AG08396 (cell line): ENCODE measurements at regions not wholly inside any gene's neighbourhood (a gene's known extent, or its start where the extent isn't known, plus 50 kb on each side); places are given as distances from the start of the nearest gene placed in this dataset.
"Not testable (repeated sequence)": the region's sequence is repeated elsewhere in the genome, so short reads cannot be mapped to it uniquely, and the experiment has no call there.

ENCODE experiments used
- DNase-seq: peaks from one replicate; pipeline ENCODE4 v3.0.0; 2012; ENCODE audit warnings: low spot score, mixed read lengths

DNA sequence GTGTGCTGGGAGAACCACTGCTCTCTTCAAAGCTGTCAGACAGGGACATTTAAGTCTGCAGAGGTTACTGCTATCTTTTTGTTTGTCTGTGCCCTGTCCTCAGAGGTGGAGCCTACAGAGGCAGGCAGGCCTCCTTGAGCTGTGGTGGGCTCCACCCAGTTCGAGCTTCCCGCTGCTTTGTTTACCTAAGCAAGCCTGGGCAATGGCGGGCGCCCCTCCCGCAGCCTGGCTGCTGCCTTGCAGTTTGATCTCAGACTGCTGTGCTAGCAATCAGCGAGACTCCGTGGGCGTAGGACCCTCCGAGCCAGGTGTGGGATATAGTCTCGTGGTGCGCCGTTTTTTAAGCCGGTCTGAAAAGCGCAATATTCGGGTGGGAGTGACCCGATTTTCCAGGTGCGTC, 164.0 kb downstream of the HRH4 start:
- not testable (repeated sequence) for DNase-seq

DNA sequence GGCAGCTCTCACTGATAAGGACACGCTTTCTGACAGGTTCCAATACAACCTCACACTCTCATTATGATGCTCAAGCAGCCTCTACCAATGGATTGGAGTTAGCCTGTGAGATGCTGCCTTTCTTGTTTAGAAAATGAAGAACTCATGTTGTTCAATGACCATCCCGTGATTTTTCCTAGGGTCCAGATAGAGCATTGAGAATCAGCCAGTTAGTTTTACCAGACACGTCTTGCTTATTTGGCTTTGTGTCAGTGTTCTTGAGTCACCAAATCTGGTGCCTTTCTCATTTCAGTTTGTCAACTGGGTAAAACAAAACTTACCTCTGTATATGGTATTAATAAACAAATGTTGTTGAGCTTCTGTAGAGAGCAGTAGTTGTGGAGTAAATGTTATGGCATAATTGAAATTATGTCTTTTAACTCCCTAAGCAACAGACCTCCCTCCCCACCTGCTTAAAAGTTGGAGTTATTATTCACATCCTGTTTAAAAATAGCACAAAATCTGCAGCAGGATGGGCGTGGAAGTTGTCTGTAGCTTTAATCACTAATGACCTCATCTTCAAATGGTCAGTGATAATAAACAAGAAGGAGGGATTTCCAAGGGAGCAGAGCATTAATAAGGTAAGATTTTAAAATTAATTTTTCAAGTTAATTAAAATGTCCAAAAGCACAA, 167.3 kb downstream of the HRH4 start:
- DNase-seq: peak; percentile 50

DNA sequence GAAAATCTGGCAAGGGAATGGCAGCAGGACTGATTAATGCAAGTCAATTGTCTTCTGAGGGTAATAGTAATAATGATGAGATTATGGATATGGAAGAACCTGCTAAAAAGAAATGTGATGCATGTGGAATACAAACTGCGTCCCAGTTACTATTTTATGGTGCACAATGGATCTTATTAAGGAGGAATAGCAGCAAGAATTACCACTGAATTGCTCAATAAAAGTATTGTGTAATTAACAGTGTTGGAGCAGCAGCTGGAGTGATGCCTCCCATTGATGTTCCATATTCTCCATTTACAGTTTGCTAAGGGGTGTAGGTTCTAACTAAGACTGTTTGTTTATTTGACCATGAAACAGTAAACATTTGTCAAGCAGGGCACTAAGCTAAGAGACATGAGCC, 167.9 kb downstream of the HRH4 start:
- DNase-seq: no peak

DNA sequence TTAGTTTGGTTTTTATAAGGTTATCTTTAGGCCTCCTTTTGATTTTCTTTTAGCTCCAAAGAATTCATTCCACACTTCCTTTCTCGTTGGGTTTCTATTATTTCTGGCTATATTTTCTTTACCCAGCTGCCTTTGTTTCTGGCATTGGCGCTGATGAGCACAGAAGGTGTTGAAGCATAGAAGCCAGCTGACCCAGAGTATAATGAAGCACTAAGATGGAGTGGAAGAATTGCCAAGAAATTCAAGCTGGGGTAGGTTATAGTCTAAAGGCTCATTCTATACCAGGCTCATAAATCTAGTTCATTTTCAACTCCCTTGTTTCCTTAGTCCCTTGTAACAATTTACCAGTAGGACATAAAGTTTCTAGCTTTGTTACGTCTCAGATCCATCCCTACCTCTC, 169.5 kb downstream of the HRH4 start:
- DNase-seq: no peak

DNA sequence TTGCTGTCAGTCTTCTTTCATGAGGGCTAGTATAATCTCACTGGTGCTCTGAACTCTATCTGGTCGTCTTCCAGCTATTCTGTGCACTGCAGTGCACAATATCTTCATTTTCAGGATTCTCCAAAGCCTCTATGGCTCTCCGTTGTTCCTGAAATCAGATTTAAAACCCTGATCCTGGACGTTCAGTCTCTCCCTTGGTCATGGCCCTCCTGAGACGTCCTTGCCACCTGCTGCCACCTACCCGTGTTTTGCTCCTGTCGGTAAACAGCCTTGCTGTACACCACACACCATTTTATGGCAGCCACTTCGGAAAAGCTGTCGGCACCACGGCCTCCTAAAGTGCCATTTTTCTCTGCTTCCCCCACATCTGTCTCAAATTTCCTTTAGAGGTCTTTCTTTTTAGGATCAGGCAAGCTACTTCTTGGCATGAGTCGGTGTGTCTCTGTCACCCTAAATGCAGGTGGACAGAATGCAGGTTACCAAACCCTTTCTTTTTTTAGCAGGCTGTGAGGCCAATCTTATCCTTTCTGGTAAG, 170.0 kb downstream of the HRH4 start:
- DNase-seq: no peak

DNA sequence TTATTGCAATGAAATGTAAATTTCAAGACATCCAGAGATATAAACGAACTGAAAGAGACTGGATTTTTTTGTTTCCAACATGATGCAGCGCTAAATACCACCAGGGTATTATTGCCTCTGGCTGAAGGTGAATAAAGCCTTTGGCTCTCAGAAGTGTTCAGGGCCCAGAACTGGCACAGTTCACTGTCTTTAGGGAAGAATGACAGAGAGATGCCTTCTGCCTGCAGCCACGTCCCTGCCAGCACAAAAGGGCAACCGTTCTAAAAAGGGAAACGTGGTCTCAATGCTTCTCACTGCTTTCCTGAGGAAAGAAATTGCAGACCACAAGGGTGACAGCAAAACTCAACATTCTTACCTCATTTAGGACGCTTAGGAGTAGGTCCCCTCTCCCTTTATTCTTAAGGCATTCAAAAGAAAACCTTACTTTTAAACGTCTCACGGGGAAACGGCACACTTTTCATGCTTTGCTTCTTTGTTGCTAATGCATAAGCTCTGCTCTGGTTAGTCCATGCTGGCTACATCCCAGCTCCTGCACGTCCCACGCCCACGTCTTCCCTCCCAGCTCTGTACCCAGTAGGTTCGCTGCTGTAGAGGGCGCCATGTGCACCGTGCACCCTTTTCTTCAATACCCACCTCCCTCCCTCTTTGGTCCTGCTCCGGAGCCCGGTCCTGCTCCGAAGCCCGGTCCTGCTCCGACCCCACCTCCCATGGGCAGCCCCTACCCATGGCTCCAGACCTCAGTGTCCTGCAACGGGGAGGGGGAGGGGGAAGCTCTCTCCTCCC, 171.0 kb downstream of the HRH4 start:
- no peak for DNase-seq

DNA sequence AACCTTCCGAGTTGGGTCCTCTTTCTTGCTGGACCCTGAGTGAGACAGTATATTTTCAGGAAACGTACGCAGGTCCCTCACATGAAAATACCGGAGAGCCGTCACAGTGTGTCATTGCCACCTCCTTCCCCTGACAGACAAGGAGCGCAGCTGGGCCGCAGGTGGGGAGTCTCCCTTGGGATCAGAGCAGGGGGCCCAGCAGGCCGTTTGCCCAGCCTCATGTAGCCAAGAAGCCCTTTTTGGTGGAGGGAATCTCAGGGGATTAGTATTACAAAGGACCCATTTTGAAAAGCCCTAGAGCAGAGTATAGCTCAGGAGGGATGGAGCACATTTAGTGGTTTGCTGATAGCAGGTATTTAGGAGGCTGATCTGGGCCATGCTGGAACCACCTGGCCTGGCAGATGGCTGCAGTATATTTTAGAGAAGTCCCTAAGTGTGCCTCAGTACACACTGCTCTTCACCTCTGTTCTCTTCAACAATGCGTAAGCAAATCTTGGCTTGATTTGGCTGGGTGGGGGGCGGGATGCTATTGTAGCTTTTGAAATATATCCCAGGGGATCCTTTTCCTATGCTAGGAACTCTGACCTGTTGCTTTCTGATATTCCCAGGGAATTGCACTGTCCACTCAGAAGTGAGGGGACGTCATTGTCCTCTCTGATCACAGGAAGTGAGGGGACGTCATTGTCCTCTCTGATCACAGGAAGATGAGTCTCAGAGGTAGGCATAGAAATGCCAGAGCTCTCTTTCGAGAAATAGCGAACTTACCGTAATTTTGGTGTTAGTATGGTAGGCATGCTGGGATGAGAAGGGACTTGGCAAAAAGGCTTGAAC, 171.9 kb downstream of the HRH4 start:
- no peak for DNase-seq

DNA sequence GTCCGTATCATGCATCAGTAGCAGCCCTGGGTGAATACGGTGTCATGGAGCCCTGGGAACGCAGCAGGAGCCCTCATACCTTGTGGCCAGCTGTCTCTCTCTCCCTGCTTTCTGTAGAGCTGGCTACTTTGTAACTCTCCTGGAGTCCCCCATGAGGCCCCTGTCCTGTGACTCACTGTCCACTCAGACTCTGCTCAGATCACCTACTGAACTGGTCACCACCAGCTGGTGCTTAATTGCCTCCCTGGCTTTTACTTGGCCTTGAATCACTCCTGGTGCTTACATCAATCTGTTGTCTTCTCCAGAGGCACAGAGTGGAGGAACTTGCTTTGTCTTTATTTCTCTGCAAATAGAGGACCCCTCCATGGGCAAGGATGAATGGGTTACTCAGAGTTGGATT, 172.7 kb downstream of the HRH4 start:
- peak; percentile 73 for DNase-seq

DNA sequence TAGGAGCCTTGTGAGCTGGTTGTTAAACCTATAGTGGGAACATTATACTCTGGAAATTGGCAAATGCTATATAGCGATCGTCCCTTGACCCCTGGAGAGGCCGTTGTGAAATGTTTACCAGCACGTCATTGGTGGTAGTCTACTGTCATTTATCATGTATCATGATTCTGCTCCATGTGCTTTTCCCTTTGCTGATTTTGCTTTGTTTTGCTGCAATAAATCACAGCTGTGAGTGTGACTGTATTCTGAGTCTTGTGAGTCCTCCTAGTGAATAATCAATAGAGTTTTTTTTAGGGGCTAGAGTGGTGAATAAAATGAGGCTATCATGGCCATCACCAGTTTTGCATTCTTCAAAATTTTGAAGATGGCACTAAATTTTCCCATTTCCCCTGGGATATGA, 189.1 kb downstream of the HRH4 start:
- no peak for DNase-seq

DNA sequence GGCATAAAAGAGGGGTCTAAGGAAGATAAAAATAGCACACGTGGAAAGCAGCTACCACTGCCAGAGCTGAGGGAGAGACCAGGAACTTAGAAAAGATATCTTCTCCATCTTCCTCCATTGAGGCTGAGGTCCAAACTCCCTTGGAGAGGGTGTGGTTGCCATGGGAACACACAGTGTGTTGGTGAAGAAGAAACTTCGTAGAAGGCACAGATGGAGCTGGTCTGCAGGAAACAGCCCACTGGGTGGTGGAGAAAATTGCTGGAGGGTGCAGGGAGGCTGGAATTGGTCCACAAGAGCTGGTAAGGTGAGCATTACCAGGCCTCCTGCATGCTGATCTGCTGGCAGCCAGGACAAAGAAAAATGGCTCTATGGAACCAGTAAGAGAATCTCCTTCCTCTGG, 191.0 kb downstream of the HRH4 start:
- no peak for DNase-seq

DNA sequence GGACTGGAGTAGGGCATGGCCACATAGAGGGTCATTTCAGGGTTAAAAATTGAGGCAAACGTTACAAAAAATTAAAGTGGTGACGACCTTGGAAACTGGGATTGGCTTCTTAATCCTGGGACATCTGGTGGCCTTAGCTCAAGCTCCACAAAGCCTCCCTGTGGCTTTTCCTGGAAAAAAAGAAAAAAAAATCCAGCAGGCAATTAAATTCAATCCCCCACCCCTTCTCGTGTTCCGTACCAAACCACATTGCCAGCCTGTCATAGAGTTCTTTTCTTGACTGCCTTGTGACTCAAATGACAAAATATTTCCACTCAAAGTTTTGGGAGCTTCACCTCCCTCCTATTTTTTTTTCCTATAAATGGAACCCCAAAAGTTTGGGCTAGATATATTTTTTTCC, 195.6 kb downstream of the HRH4 start:
- DNase-seq: no peak

DNA sequence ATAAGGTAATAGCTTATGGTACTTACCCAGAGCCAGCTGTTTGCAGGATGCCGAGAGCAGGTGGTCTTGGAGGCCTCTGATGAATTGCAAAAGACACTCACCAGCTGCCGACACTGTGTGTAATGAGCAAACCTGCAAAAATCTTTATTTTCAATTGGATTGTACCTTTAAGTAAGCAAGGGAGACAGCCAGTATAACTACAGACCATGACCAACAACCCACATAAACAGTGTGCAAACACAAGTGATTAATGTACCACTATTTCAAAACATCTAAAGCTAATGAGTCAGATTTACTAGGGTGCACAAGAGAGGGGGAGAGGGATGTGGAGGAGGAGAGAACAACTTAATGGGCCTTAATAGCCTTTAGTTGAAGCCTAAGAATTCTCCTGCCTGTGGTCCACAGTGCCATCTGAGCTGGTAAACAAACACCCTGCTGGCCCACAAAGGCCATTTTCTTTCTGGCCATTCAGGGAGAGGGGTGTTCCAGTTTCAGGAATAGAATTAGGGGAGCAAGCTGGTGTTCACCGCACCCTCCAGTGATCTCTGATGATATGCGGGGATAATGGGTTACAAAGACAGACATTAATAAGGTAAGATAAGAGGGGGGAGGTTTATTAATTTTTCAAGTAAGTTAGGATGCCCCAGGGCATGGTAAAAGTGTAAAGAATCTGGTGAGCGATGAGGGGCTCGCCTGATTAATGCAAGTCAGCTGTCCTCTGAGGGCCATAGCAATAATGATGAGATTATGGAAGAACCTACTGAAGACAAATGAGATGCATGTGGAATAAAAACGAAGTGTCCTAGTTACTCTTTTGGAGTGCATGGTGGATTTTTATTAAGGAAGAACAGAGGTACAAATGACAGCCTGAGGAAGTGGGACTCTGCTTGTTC, 196.4 kb downstream of the HRH4 start:
- DNase-seq: peak; percentile 47

DNA sequence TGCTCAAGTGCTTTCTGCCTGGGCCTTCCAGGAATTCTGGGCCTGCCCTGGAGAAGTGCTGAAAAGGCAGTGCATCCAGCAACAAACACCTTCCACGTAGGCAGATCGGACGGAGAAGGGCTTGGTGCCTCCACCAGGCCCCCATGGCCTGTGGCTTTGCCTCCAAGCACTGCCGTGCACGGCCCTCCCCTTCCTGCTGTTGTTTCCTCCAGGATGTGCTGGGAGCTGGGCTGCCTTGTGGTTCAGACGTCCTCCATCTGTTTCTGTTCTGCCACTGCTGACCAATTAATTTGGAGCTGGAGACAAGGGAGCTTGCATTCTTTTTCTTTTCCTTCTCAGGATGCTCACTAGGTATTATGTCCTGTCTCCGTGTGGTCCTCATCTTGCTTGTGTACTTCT, 197.0 kb downstream of the HRH4 start:
- no peak for DNase-seq

DNA sequence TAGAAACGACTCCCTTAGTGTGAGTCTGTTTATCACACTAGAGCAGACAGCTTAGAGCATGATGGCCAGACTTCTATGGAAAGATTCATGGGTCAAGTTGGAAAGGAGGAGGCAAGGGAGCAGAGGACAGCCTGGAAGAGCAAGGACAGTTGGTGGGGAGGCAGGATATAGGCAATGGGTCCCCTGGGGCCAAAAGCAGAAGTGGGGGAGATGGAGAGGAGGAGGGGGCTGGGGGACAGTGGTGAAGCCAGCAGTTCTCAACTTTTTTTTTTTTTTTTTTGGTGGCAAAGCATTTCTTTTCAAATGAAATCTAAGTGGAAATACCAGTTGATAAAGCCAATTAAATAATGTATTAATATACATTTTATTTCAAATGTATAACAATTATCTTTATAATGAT, 197.9 kb downstream of the HRH4 start:
- DNase-seq: no peak

DNA sequence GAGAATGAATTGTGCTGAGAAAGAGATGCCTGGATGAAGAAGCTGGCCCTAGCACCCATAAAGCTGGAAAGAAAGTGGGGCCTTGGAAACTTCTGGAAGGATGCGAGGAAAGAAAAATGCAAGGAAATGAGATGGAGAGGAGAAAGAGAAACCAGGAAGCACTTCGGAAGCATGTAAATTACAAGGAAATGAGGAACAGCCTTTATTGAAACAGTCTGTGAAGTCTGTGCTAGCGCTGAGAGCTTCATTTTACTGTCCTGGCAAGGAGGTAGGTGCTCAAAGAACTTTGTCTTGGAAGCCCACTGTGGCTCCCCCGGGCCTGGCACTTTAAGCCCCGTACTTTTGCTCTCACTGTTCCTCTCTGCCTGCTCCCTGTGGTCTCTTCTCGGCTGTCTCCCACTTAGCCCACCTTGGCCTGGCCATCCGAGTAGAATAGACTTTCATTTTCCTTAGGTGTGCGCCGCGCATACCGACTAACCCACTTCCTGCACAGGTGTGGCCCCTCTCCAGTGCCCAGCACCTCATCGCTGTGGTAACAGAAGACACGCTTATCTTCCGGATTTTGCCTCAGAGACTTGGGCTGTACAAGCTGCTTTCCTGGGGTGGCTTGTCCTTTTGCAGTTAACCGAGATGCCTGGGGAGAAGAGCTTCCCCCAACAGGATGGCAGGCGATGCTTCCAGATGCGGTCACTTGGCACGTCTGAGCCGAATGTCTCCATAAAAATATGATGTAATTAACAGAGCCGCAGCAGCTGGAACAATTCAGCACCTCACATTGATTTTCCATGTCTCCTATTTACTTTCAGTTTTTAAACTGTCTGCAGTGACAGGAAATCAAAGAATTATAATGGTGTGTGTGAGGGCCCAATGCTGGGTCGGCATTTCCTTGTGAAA, 199.6 kb downstream of the HRH4 start:
- peak; percentile 22 for DNase-seq

DNA sequence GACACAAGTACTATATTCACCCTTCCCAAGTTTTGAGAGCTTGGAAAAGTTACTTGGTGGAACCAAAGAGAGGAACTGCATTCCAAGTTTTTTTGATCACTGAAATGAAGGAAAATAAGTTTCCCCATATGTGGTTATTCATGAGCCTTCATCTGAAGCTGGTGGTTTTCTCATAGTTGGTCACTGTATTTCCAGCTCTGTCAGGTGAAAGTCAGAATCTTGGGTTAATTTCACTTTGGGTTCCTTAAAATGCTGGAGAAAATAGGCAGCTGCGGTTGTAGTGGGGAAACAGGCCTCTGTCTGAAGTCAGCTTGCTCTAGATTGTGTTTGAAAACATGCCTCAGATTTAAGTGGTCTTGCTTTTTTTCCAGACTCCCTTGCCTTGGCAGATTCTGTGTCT, 200.5 kb downstream of the HRH4 start:
- DNase-seq: no peak

DNA sequence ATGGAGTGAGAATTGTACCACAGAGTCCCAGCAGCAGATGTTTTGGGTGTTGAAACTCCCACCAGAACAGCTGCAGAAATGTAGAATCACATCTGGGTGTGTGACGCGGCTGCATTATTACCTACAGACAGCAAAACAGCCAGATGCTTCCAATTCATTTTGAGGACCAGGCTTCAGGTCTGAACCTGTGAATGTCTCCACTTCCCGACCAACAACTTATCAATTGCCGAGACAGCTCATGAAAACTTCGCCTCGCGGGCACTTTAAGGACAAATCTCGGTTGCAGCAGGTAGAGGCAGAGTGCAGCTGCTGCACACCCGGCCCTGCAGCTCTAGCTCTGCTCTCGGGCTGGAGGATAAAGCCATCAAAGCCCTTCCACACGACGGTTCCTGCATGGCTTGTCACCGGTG, 202.0 kb downstream of the HRH4 start:
- no peak for DNase-seq

DNA sequence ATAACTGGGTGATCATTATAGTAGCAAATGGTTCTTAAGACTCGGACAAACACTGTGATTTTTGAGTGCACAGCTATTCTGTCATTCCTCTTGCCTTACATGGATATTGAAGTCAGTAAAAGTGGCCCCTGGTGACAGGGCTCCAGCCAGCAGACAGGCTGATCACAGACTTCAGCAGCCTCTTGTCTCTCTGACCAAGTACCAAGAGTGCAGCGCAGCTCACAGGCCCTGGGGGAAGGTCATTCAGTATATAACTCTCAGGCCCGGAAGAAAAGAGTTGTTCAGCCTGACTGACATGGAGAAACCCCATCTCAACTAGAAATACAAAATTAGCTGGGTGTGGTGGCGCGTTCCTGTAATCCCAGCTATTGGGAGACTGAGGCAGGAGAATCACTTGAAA, 202.6 kb downstream of the HRH4 start:
- no peak for DNase-seq

DNA sequence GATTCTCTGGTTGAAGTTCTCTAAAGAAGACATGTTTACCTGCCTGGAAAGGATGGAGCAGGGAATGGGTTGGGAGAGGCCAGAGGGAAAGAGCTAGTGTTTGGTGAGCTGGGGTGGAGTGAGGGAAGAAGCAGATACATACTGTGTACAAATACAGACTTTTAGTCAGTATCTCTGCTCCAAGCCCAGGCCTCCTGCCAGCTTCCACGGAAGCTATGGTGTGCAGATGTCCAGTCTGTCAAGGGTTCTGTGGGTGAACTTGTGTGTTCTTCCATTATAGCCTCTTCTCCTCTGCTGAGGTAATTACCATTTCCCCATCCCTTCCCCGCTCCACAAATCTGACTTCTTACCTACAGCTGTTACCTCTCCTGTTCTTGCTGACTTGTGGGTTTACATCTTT, 208.6 kb downstream of the HRH4 start:
- DNase-seq: no peak

DNA sequence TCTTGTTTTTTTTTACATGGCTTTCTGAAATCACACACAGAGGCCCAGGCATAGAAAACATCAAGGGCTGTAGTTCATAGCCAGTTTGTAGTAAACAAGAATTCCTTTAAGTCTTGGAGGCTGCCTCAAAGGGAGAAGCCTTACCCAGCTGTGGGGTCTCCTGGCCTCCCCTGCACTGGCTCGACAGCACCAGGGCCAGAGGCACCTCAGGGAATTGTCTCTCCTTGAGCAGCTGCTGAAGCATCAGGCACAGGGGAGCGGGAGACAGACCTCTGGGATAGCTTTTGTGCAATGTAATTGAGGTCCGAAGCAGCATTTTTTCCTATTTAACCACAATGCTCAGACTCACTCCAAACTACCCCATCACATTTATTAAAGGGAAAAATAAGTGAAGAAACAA, 209.1 kb downstream of the HRH4 start:
- DNase-seq: no peak
